ENCODE measurements at regions not wholly inside any gene's neighbourhood (a gene's known extent, or its start where the extent isn't known, plus 50 kb on each side); places are given as distances from the start of the nearest gene placed in this dataset.

GRCh38 chr13:90968166-90968904, 379.2 kb upstream of the MIR17HG start:
- TF ChIP-seq POLR2A (IDR thresholded peaks at IDR 0.05; ENCODE audit: low read depth, low read length), result no peak
- TF ChIP-seq POLR2AphosphoS5 (IDR thresholded peaks at IDR 0.05; ENCODE audit: low read depth, low read length), result no peak

Measured in GM12892 (cell line).